GM12872 (cell line): ENCODE measurements at regions not wholly inside any gene's neighbourhood (a gene's known extent, or its start where the extent isn't known, plus 50 kb on each side); places are given as distances from the start of the nearest gene placed in this dataset.

ENCODE experiments used
- TF ChIP-seq, protein P1 (sequence below): IDR thresholded peaks from 3 replicates; pipeline ENCODE4 v1.5.1; 2011; ENCODE audit warnings: low read depth, mild to moderate bottlenecking, low read length, moderate library complexity; ENCODE audit not compliant: insufficient read depth

DNA sequence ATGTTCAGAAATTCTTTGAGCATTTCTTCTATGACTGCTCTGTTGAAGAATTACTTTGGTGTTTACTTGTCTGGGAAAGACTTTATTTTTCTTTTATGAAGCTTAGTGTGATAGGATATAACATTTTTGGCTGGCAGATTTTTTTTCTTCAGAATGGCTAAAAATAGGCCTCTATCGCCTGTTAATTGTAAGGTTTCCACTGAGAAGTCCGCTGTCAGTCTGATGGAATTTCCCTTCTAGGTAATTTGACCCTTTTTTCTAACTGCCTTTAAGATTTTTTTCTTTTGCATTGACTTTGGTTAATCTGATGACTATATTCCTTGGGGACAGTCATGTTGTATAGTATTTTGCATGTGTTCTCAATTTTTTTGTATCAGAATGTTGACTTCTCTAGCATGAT, 590.7 kb downstream of the ADCYAP1 start:
- TF ChIP-seq, protein P1, sequence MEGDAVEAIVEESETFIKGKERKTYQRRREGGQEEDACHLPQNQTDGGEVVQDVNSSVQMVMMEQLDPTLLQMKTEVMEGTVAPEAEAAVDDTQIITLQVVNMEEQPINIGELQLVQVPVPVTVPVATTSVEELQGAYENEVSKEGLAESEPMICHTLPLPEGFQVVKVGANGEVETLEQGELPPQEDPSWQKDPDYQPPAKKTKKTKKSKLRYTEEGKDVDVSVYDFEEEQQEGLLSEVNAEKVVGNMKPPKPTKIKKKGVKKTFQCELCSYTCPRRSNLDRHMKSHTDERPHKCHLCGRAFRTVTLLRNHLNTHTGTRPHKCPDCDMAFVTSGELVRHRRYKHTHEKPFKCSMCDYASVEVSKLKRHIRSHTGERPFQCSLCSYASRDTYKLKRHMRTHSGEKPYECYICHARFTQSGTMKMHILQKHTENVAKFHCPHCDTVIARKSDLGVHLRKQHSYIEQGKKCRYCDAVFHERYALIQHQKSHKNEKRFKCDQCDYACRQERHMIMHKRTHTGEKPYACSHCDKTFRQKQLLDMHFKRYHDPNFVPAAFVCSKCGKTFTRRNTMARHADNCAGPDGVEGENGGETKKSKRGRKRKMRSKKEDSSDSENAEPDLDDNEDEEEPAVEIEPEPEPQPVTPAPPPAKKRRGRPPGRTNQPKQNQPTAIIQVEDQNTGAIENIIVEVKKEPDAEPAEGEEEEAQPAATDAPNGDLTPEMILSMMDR: no peak

DNA sequence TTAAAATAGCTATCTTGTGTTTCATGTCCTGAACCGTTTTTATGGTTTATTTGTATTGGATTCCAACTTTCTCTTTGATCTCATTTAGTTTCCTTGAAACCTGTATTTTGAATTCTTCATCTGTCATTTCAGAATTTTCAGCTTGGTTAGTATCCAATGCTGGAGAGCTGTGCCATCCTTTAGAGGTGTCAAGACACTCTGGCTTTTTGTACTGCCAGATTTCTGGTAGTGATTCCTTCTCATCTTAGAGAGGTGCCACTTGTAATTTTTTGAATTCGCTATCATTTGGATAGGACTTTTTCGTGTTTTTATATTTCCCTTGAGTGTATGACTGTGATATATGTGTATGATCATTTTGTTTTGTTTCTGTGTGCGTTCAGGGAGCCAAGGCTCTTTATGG, 591.4 kb downstream of the ADCYAP1 start:
- TF ChIP-seq, protein P1: no peak

DNA sequence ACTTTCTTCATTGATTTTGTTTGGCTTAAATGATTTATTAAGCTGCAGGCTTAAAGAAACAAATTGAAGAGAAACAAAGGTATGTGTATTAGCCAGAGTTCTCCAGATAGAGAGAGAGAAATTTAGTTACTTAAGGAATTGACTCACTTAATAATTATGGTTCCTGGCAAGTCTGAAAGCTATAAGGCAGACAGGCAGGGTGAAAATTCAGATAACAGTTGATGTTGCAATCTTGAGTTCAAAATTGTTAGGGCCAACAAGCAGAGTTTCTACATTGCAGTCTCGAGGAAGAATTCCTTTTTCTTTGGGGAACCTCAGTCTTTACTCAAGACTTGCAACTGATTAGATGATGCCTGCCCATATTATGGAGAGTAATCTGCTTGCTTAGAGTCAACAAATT, 593.5 kb downstream of the ADCYAP1 start:
- TF ChIP-seq, protein P1: no peak

DNA sequence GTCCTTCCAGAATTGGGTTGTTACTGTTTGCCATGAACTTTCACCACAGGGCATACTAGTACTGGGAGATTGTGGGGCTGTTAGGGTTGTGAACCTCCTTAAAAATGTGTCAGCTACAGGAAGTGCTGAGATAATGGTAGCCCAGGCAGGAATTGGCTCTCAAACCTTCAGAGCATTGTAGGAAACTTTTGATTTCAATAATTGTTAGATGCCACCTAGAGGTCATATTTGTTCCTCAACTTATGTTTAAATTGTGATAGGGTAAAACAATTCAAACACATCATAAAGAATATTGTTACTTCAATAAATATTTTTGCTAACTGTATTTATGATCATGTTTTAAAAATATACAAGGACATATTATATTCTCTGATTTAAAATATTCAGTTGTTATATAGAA, 594.6 kb downstream of the ADCYAP1 start:
- TF ChIP-seq, protein P1: no peak

DNA sequence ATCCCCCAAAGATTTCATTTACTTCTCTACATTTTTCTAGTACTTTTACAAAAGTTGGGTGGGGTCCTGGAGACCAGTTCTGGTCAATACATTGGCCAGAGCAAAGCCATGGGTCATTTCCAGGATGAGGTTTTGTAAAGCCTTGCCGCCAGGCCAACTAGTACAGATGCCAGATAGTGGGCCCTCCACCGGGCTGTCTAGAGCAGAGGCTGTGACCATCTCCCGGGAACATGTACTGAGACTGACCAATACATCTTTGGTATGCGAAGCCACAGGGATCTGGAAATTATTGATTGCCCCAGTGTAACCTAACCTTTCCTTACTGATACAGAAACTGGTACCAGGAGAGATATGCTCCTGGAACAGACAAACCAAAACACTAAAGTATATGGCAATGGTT, 599.2 kb downstream of the ADCYAP1 start:
- TF ChIP-seq, protein P1: no peak

DNA sequence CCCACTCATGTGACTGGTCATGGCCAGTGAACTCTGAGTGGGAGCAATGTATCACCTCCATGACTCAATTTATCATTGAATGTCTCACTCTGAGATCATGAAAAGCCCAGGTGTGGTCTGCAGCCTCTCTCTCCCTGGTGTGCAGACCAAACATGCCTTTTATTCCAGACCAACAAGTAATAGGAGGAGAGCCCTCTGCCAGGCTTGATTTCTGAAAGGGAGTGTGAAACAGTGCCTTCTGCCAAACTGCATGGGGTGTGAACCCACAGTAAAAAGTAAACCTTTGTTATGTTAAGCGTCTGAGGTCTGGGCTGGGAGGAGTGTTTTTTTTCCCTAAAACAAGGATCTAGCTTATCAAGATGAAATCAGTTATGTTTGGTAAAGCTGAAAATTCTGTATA, 601.2 kb downstream of the ADCYAP1 start:
- TF ChIP-seq, protein P1: no peak

DNA sequence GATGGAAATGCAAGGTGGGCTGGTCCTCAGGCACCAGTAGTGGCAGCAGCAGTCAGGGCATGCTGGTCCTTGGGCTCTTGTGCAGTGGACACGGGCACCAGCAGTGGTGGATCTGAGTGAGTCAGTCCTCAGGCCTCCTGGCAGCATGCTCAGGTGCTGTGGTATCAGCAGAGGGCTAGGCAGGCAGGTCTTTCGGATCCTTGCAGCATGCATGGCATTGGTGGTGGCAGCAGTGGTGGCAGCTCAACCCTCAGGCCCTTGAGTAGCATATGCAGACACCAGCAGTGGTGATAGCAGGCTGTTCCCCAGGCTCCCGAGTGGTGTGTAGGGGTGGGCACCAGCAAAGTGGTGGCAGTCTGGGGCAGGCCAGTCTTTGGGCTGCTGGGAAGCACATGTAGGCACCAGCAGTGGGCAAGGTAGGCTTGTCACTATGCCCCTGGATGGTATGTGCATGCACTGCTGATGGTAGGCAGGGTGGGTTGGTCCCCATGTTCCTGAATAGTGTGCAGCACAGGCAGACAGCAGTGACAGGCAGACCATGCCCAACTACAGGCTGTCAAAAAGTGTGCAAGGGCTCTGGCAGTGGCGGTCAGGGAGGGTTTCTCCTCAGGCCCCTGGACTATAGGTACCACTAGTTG, 606.0 kb downstream of the ADCYAP1 start:
- TF ChIP-seq, protein P1: no peak
